DOHH2 (cell line): ENCODE measurements at regions not wholly inside any gene's neighbourhood (a gene's known extent, or its start where the extent isn't known, plus 50 kb on each side); places are given as distances from the start of the nearest gene placed in this dataset.

Experiments used
- H3F3A ChIP-seq: fragments of 200-600 bp; sonication (generic), shearing (Covaris generic); 2 replicates; pipeline ENCODE4 v1.6.0; 2016; ENCODE audit warnings: antibody characterized with exemption, mild to moderate bottlenecking; ENCODE audit not compliant: control insufficient read depth, insufficient read depth
- H3K27ac ChIP-seq: fragments of 200-600 bp; sonication (generic); 2 replicates; pipeline ENCODE4 v1.5.1; 2014; ENCODE audit warnings: low read depth, mild to moderate bottlenecking, low read length, moderate library complexity
- H3K27me3 ChIP-seq: fragments of 200-600 bp; sonication (generic); 2 replicates; pipeline ENCODE4 v1.6.1; 2014; ENCODE audit warnings: mild to moderate bottlenecking, low read length, mixed read lengths; ENCODE audit not compliant: control insufficient read depth
- H3K36me3 ChIP-seq: fragments of 200-600 bp; sonication (generic); 2 replicates; pipeline ENCODE4 v1.6.1; 2014; ENCODE audit warnings: mild to moderate bottlenecking, low read length, moderate library complexity, mixed read lengths; ENCODE audit not compliant: control insufficient read depth
- H3K4me1 ChIP-seq: fragments of 200-600 bp; sonication (generic); 2 replicates; pipeline ENCODE4 v1.6.1; 2014; ENCODE audit warnings: mild to moderate bottlenecking, low read length, mixed read lengths; ENCODE audit not compliant: control insufficient read depth
- H3K4me2 ChIP-seq: fragments of 200-600 bp; sonication (generic); 2 replicates; pipeline ENCODE4 v1.6.0; 2014; ENCODE audit warnings: mild to moderate bottlenecking, low read length, moderate library complexity
- H3K4me3 ChIP-seq: fragments of 200-600 bp; sonication (generic); 2 replicates; pipeline ENCODE4 v1.5.1; 2014; ENCODE audit warnings: mild to moderate bottlenecking, low read length, mixed read lengths
- H3K79me2 ChIP-seq: fragments of 200-600 bp; sonication (generic); 2 replicates; pipeline ENCODE4 v1.6.1; 2014; ENCODE audit warnings: mild to moderate bottlenecking, low read length, mixed read lengths; ENCODE audit not compliant: control insufficient read depth
- H3K9me2 ChIP-seq: fragments of 200-600 bp; sonication (generic); replicated peaks from 2 replicates; pipeline ENCODE4 v1.6.1; 2014; ENCODE audit warnings: mild to moderate bottlenecking, low read length, mixed read lengths; ENCODE audit not compliant: control insufficient read depth
- H3K9me3 ChIP-seq: fragments of 200-600 bp; sonication (generic); 2 replicates; pipeline ENCODE4 v1.6.1; 2014; ENCODE audit warnings: antibody characterized with exemption, low read length, mixed read lengths; ENCODE audit not compliant: control insufficient read depth, insufficient read depth
- H4K20me1 ChIP-seq: fragments of 200-600 bp; sonication (generic); 2 replicates; pipeline ENCODE4 v1.6.0; 2014; ENCODE audit warnings: low read depth, mild to moderate bottlenecking, antibody characterized with exemption, low read length, moderate library complexity; ENCODE audit not compliant: control insufficient read depth, insufficient read depth
- CTCF ChIP-seq: fragments of 200-600 bp; sonication (generic); IDR thresholded peaks from one replicate; pipeline ENCODE4 v1.5.1; 2014; ENCODE audit warnings: antibody characterized with exemption, mild to moderate bottlenecking, low read depth, low read length; ENCODE audit not compliant: poor library complexity, severe bottlenecking
- EZH2phosphoT487 ChIP-seq: fragments of 200-600 bp; sonication (generic); IDR thresholded peaks from 2 replicates; pipeline ENCODE4 v1.6.1; 2017; ENCODE audit warnings: borderline replicate concordance, mild to moderate bottlenecking, antibody characterized with exemption, low read length, moderate library complexity, mixed read lengths

GRCh38 chr15:77782691-77783090 lies 150.0 kb upstream of the LINGO1 start:
- Histone ChIP-seq H3K79me2 (no peaks in the 10 kb centered on the region), H4K20me1 (no peaks in the 10 kb centered on the region), H3K4me3 (no peak overlapping the region), H3F3A (no peaks in the 10 kb centered on the region), H3K9me3 (no peaks in the 10 kb centered on the region), H3K9me2 (no peaks in the 10 kb centered on the region), H3K36me3 (no peaks in the 10 kb centered on the region), H3K27ac (no peak overlapping the region), H3K27me3 (no peaks in the 10 kb centered on the region), H3K4me2 (no peak overlapping the region), H3K4me1 (no peaks in the 10 kb centered on the region)
- TF ChIP-seq CTCF = no peak
- no peak for TF ChIP-seq EZH2phosphoT487

GRCh38 chr15:77781946-77782240 lies 149.2 kb upstream of the LINGO1 start:
- TF ChIP-seq CTCF = no peak
- no peak for TF ChIP-seq EZH2phosphoT487
- Histone ChIP-seq H4K20me1 (no peaks in the 10 kb centered on the region), H3K4me1 (no peaks in the 10 kb centered on the region), H3K9me2 (no peaks in the 10 kb centered on the region), H3K27me3 (no peaks in the 10 kb centered on the region), H3K4me2 (no peak overlapping the region), H3K27ac (no peak overlapping the region), H3K9me3 (no peaks in the 10 kb centered on the region), H3K4me3 (no peak overlapping the region), H3F3A (no peaks in the 10 kb centered on the region), H3K36me3 (no peaks in the 10 kb centered on the region), H3K79me2 (no peaks in the 10 kb centered on the region)

- H3K79me2 ChIP-seq = no peaks in the 10 kb centered on the region
- H3K9me2 ChIP-seq = no peaks in the 10 kb centered on the region
- TF ChIP-seq EZH2phosphoT487 (no peak), CTCF (no peak)
- H3F3A ChIP-seq = no peaks in the 10 kb centered on the region
- H4K20me1 ChIP-seq = no peaks in the 10 kb centered on the region
- no peak overlapping the region for H3K4me3 ChIP-seq
- no peak overlapping the region for H3K4me2 ChIP-seq
- no peak overlapping the region for H3K27ac ChIP-seq
- no peaks in the 10 kb centered on the region for H3K9me3 ChIP-seq
- H3K4me1 ChIP-seq = no peaks in the 10 kb centered on the region
- H3K36me3 ChIP-seq = no peaks in the 10 kb centered on the region
- no peaks in the 10 kb centered on the region for H3K27me3 ChIP-seq
These were observed 148.6 kb upstream of the LINGO1 start for GRCh38 chr15:77781151-77781945.
